ENCODE measurements at regions not wholly inside any gene's neighbourhood (a gene's known extent, or its start where the extent isn't known, plus 50 kb on each side); places are given as distances from the start of the nearest gene placed in this dataset.

- intact Hi-C loops (cut with DNase I; ENCODE audit: low total_unique reads): no loop called here
- no peak for TF ChIP-seq EP300 (IDR thresholded peaks at IDR 0.05)
- TF ChIP-seq, protein P1, sequence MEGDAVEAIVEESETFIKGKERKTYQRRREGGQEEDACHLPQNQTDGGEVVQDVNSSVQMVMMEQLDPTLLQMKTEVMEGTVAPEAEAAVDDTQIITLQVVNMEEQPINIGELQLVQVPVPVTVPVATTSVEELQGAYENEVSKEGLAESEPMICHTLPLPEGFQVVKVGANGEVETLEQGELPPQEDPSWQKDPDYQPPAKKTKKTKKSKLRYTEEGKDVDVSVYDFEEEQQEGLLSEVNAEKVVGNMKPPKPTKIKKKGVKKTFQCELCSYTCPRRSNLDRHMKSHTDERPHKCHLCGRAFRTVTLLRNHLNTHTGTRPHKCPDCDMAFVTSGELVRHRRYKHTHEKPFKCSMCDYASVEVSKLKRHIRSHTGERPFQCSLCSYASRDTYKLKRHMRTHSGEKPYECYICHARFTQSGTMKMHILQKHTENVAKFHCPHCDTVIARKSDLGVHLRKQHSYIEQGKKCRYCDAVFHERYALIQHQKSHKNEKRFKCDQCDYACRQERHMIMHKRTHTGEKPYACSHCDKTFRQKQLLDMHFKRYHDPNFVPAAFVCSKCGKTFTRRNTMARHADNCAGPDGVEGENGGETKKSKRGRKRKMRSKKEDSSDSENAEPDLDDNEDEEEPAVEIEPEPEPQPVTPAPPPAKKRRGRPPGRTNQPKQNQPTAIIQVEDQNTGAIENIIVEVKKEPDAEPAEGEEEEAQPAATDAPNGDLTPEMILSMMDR (IDR thresholded peaks at IDR 0.05): no peak
- no peak for TF ChIP-seq POLR2A (IDR thresholded peaks at IDR 0.05)
- TF ChIP-seq POLR2AphosphoS5 (IDR thresholded peaks at IDR 0.05): no peak
- H3K9me3 ChIP-seq: peaks cover 0 to 4% (median 0%) of the 10 kb centered on the region in 4 donors
- no peaks in the 10 kb centered on the region for H3K36me3 ChIP-seq
- H3K27ac ChIP-seq: no peak overlapping the region
- WGBS, 5 donors: 63 to 75% (median 72%) methylated on average over 3 of the region's 3 CpGs
- no peaks in the 10 kb centered on the region for H3K27me3 ChIP-seq
- no peaks in the 10 kb centered on the region for H3K4me1 ChIP-seq
- no peak for DNase-seq
- H3K4me3 ChIP-seq: no peak overlapping the region
Observed at GRCh38 chr5:23579566-23579965, 72.2 kb downstream of the PRDM9 start.

GRCh38 chr5:23583081-23583480 lies 75.7 kb downstream of the PRDM9 start:
- no peak for DNase-seq
- Histone ChIP-seq H3K4me1 (no peaks in the 10 kb centered on the region), H3K36me3 (no peaks in the 10 kb centered on the region), H3K9me3 (no peaks in the 10 kb centered on the region), H3K4me3 (no peak overlapping the region), H3K27ac (no peak overlapping the region), H3K27me3 (no peaks in the 10 kb centered on the region)
- WGBS, 5 donors: 58 to 68% (median 66%) methylated on average over 3 of the region's 3 CpGs
- intact Hi-C loops (cut with DNase I; ENCODE audit: low total_unique reads): no loop called here
- TF ChIP-seq EP300 (IDR thresholded peaks at IDR 0.05) (no peak), POLR2A (IDR thresholded peaks at IDR 0.05) (no peak), POLR2AphosphoS5 (IDR thresholded peaks at IDR 0.05) (no peak)
- TF ChIP-seq, protein P1 (IDR thresholded peaks at IDR 0.05): no peak

DNA sequence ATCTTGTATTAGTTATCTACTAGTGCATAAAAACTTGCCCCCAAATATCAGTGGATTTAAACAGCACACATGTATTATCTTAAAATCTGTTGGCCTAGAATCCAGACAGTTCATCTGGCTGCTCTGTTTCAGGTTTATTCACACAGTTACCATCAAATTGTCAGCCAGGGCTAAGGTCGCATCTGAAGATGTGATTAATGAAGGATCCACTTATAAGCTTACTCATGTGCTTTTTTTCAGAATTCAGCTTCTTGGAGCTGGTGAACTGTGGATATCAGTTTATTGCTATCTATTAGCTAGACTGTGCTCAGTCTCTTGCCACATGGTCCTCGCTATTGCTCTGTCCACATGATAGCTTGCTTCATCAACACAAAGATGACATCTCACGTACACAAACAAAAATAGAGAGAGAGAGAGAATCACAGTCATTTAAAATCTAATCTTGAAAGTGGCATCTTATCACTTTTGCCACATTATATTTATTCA lies 81.5 kb downstream of the PRDM9 start:
- TF ChIP-seq POLR2A (IDR thresholded peaks at IDR 0.05): no peak
- WGBS, 5 donors: 60 to 83% (median 69%) methylated on average over 3 of the region's 3 CpGs
- Histone ChIP-seq H3K9me3 (no peaks in the 10 kb centered on the region), H3K4me1 (no peaks in the 10 kb centered on the region), H3K4me3 (no peak overlapping the region), H3K27ac (no peak overlapping the region), H3K27me3 (no peaks in the 10 kb centered on the region), H3K36me3 (no peaks in the 10 kb centered on the region)
- DNase-seq: no peak
- intact Hi-C loops (cut with DNase I; ENCODE audit: low total_unique reads): no loop called here

- Histone ChIP-seq H3K27ac (no peak overlapping the region), H3K4me3 (no peak overlapping the region), H3K4me1 (no peaks in the 10 kb centered on the region), H3K9me3 (no peaks in the 10 kb centered on the region), H3K27me3 (no peaks in the 10 kb centered on the region), H3K36me3 (no peaks in the 10 kb centered on the region)
- intact Hi-C loops (cut with DNase I; ENCODE audit: low total_unique reads): no loop called here
- DNase-seq: no peak
- 79 to 87% (median 83%) methylated on average over 4 of the region's 4 CpGs for WGBS, 5 donors
- TF ChIP-seq POLR2AphosphoS5 (IDR thresholded peaks at IDR 0.05): no peak
- TF ChIP-seq, protein P1 (IDR thresholded peaks at IDR 0.05): no peak
- TF ChIP-seq POLR2A (IDR thresholded peaks at IDR 0.05): no peak
- no peak for TF ChIP-seq EP300 (IDR thresholded peaks at IDR 0.05)
Observed at GRCh38 chr5:23591250-23591649, 83.8 kb downstream of the PRDM9 start.

DNA sequence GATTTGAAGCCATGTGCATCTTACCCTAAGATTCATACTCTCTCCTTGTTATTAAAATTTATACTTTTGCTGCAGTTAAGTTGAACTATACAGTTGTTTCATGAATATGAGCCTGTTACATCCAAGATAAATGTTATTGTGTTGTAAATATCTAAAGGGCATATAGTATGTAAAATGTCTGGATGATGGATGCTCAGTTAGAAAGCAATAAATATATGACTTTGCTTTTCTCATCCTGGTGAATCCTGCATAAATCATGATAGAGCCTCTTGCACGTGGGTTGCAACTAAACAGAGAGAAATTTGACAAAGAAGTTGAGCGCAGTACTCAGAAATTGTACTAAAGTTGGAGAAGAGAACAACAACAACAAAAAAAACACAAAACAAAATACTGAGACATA lies 99.5 kb downstream of the PRDM9 start:
- H3K4me1 ChIP-seq: no peaks in the 10 kb centered on the region
- H3K36me3 ChIP-seq: no peaks in the 10 kb centered on the region
- no peak for DNase-seq
- intact Hi-C loops (cut with DNase I; ENCODE audit: low total_unique reads): no loop called here
- H3K27ac ChIP-seq: no peak overlapping the region
- H3K4me3 ChIP-seq: no peak overlapping the region
- no peaks in the 10 kb centered on the region for H3K9me3 ChIP-seq
- H3K27me3 ChIP-seq: no peaks in the 10 kb centered on the region
- TF ChIP-seq EP300 (IDR thresholded peaks at IDR 0.05): no peak
- no peak for TF ChIP-seq POLR2A (IDR thresholded peaks at IDR 0.05)
- TF ChIP-seq POLR2AphosphoS5 (IDR thresholded peaks at IDR 0.05): no peak
- TF ChIP-seq, protein P1 (IDR thresholded peaks at IDR 0.05): no peak
- WGBS, 5 donors: 52 to 76% (median 65%) methylated on average over 2 of the region's 2 CpGs
